Neural progenitor cell (in vitro differentiated cells): ENCODE measurements at regions not wholly inside any gene's neighbourhood (a gene's known extent, or its start where the extent isn't known, plus 50 kb on each side); places are given as distances from the start of the nearest gene placed in this dataset.

ENCODE experiments used
- DNase-seq: peaks from one replicate; pipeline ENCODE4 v3.0.0-alpha.2; 2016; ENCODE audit warnings: low spot score
- H2AFZ ChIP-seq: fragments of 200-600 bp; sonication (generic); replicated peaks from 2 replicates; pipeline ENCODE4 v1.6.1; 2016; ENCODE audit warnings: antibody characterized with exemption
- H3F3A ChIP-seq: fragments of 200-600 bp; sonication (generic); 2 replicates; pipeline ENCODE4 v1.6.1; 2016; ENCODE audit warnings: antibody characterized with exemption, low read depth
- H3K27ac ChIP-seq: fragments of 200-600 bp; sonication (generic); 2 replicates; pipeline ENCODE4 v1.5.1; 2016; ENCODE audit warnings: mild to moderate bottlenecking
- H3K27me3 ChIP-seq: fragments of 200-600 bp; sonication (generic); 2 replicates; pipeline ENCODE4 v1.6.1; 2016; ENCODE audit warnings: mild to moderate bottlenecking, moderate library complexity
- H3K36me3 ChIP-seq: fragments of 200-600 bp; sonication (generic); 2 replicates; pipeline ENCODE4 v1.5.1; 2016
- H3K4me1 ChIP-seq: fragments of 200-600 bp; sonication (generic); 2 replicates; pipeline ENCODE4 v1.6.1; 2016; ENCODE audit warnings: mixed run types
- H3K4me2 ChIP-seq: fragments of 200-600 bp; sonication (generic); 2 replicates; pipeline ENCODE4 v1.6.1; 2016
- H3K4me3 ChIP-seq: fragments of 200-600 bp; sonication (generic); 2 replicates; pipeline ENCODE4 v1.5.1; 2016
- H3K79me2 ChIP-seq: fragments of 200-600 bp; sonication (generic); 2 replicates; pipeline ENCODE4 v1.6.1; 2016; ENCODE audit warnings: low read depth
- H3K9ac ChIP-seq: fragments of 200-600 bp; sonication (generic); 2 replicates; pipeline ENCODE4 v1.6.1; 2016
- H3K9me3 ChIP-seq: fragments of 200-600 bp; sonication (generic); 2 replicates; pipeline ENCODE4 v1.5.1; 2016; ENCODE audit warnings: low read depth
- H4K20me1 ChIP-seq: fragments of 200-600 bp; sonication (generic); 2 replicates; pipeline ENCODE4 v1.6.1; 2016; ENCODE audit warnings: low read depth
- H3K27ac Mint-ChIP-seq: 3 replicates; pipeline ENCODE4 v1.8.0; 2021; ENCODE audit warnings: mixed read lengths
- H3K27me3 Mint-ChIP-seq: 2 replicates; pipeline ENCODE4 v1.8.0; 2022; ENCODE audit warnings: low read depth, mild to moderate bottlenecking, inconsistent platforms, moderate library complexity, mixed read lengths; ENCODE audit not compliant: insufficient read depth
- H3K36me3 Mint-ChIP-seq: 3 replicates; pipeline ENCODE4 v1.8.0; 2021; ENCODE audit warnings: mixed read lengths
- H3K4me1 Mint-ChIP-seq: 3 replicates; pipeline ENCODE4 v1.8.0; 2021; ENCODE audit warnings: mixed read lengths
- H3K4me3 Mint-ChIP-seq: 3 replicates; pipeline ENCODE4 v1.8.0; 2021; ENCODE audit warnings: mild to moderate bottlenecking, moderate library complexity, mixed read lengths
- H3K9me3 Mint-ChIP-seq: 3 replicates; pipeline ENCODE4 v1.8.0; 2020; ENCODE audit warnings: mixed read lengths
- EZH2 ChIP-seq: fragments of 200-600 bp; sonication (generic); IDR thresholded peaks from 2 replicates; pipeline ENCODE4 v1.6.1; 2017; ENCODE audit warnings: antibody characterized with exemption, mild to moderate bottlenecking, moderate library complexity
- EZH2phosphoT487 ChIP-seq: fragments of 200-600 bp; sonication (generic); IDR thresholded peaks from 2 replicates; pipeline ENCODE4 v1.6.1; 2017; ENCODE audit warnings: antibody characterized with exemption
- TF ChIP-seq, protein P1 (sequence below): fragments of 200-600 bp; sonication (generic); IDR thresholded peaks from 2 replicates; pipeline ENCODE4 v1.5.1; 2017; ENCODE audit warnings: antibody characterized with exemption, mild to moderate bottlenecking

DNA sequence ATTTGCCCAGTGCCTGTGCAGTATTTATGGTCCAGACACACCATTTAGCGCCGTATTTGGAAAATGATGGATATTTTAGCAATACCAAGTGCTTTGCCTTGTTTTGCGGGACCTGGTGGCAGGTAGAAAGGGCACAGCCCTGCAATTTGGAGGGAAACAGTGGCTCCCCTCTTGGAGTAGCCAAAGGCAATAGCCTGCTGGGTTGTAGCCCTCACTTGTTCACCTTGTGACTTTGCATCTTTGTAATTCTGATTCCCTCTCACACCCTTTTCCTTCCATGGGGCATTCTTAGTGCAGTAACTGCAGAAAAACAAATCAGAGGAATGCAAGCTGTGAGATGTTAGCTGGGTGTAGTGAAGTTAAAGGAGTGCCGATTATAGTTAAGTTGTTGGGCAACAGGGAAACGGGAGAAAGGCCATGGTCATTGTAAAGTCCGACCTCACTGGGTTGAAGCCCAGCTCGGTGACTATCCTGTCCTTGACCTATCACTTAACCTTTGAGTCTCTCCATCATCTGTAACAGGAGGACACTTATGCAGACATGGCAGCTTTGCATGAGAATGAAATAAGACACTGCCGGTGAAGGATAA lies 131.0 kb upstream of the KLHL25 start:
- H3K4me3 ChIP-seq, result no peak overlapping the region
- no peak overlapping the region for H3K27ac Mint-ChIP-seq

DNA sequence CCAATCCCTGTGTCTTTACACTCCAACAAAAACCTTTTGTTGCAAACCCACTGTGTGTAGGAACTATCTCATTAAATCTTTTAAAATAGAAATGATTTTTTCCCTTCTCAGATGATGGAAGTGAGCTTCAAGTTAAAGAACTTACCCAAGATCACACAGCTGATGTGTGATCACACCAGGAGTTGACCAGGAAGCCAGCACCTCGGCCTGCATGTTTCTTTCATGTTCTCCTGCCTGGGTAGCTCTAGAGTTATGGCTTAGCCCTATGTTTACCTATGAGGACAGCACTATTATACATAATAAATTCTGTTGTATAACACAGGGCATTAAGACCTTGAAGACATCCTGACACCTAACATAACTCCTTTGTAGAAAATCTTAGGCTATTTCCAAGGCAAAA lies 132.1 kb upstream of the KLHL25 start:
- H3K36me3 ChIP-seq, result no peaks in the 10 kb centered on the region
- no peak overlapping the region for H3K27ac ChIP-seq
- Mint-ChIP-seq H3K36me3 (no peaks in the 10 kb centered on the region), H3K9me3 (no peaks in the 10 kb centered on the region), H3K27me3 (peaks cover 8% of the 10 kb centered on the region), H3K4me3 (no peak overlapping the region), H3K4me1 (peaks cover 8% of the 10 kb centered on the region), H3K27ac (no peak overlapping the region)
- no peak for TF ChIP-seq EZH2phosphoT487
- H3K79me2 ChIP-seq, result no peaks in the 10 kb centered on the region
- no peaks in the 10 kb centered on the region for H3K4me1 ChIP-seq
- no peaks in the 10 kb centered on the region for H3K9me3 ChIP-seq
- no peak for DNase-seq
- no peak overlapping the region for H2AFZ ChIP-seq
- H3F3A ChIP-seq, result no peaks in the 10 kb centered on the region
- no peak overlapping the region for H3K9ac ChIP-seq
- H3K4me2 ChIP-seq, result no peak overlapping the region
- no peaks in the 10 kb centered on the region for H4K20me1 ChIP-seq
- H3K27me3 ChIP-seq, result no peaks in the 10 kb centered on the region
- no peak overlapping the region for H3K4me3 ChIP-seq

More for the DNA sequence above, 131.0 kb upstream of the KLHL25 start:
- Histone ChIP-seq H3F3A (peaks cover 7% of the 10 kb centered on the region), H3K27me3 (no peaks in the 10 kb centered on the region), H3K9me3 (no peaks in the 10 kb centered on the region), H4K20me1 (no peaks in the 10 kb centered on the region), H3K9ac (no peak overlapping the region), H3K79me2 (no peaks in the 10 kb centered on the region), H2AFZ (no peak overlapping the region), H3K36me3 (no peaks in the 10 kb centered on the region), H3K27ac (no peak overlapping the region), H3K4me2 (no peak overlapping the region), H3K4me1 (peaks cover 5% of the 10 kb centered on the region)
- H3K4me1 Mint-ChIP-seq, result peaks cover 18% of the 10 kb centered on the region
- H3K36me3 Mint-ChIP-seq, result no peaks in the 10 kb centered on the region
- H3K27me3 Mint-ChIP-seq, result peaks cover 11% of the 10 kb centered on the region
- no peak overlapping the region for H3K4me3 Mint-ChIP-seq
- DNase-seq, result no peak
- no peaks in the 10 kb centered on the region for H3K9me3 Mint-ChIP-seq
- TF ChIP-seq EZH2phosphoT487, result no peak
- TF ChIP-seq EZH2, result no peak
- TF ChIP-seq, protein P1, sequence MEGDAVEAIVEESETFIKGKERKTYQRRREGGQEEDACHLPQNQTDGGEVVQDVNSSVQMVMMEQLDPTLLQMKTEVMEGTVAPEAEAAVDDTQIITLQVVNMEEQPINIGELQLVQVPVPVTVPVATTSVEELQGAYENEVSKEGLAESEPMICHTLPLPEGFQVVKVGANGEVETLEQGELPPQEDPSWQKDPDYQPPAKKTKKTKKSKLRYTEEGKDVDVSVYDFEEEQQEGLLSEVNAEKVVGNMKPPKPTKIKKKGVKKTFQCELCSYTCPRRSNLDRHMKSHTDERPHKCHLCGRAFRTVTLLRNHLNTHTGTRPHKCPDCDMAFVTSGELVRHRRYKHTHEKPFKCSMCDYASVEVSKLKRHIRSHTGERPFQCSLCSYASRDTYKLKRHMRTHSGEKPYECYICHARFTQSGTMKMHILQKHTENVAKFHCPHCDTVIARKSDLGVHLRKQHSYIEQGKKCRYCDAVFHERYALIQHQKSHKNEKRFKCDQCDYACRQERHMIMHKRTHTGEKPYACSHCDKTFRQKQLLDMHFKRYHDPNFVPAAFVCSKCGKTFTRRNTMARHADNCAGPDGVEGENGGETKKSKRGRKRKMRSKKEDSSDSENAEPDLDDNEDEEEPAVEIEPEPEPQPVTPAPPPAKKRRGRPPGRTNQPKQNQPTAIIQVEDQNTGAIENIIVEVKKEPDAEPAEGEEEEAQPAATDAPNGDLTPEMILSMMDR, result no peak

DNA sequence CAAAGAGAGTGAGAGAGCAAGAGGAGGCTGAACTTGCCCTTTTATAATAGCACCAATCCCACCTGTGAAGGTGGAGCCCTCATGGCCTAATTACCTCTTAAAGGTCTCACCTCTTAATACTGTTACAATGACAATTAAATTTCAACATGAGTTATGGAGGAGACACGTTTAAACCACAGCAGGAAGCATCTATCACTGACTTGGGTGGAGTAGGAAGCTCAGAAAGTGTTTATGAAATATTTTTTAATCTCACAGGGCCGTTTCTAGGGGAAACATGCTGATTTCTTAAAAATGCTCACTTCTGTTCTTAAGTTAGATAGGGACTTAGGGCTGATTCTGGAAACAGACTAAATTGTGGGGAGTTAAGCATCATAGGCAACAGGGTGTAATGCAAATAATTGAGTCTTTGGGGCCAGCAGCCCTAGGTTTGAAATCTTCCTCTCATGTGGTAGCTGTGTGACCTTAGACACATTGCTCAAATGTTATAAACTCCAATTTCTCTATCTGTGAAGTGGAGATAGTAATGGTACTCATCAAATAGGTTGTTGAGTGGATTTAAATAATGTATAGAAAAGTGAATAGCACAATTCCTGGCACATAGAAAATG lies 133.3 kb upstream of the KLHL25 start:
- DNase-seq, result no peak
- Mint-ChIP-seq H3K4me1 (peaks cover 8% of the 10 kb centered on the region), H3K27me3 (peaks cover 7% of the 10 kb centered on the region), H3K4me3 (no peak overlapping the region), H3K9me3 (no peaks in the 10 kb centered on the region), H3K27ac (no peak overlapping the region), H3K36me3 (no peaks in the 10 kb centered on the region)
- Histone ChIP-seq H3K4me3 (no peak overlapping the region), H3K36me3 (no peaks in the 10 kb centered on the region), H3K27me3 (no peaks in the 10 kb centered on the region), H4K20me1 (no peaks in the 10 kb centered on the region), H3K9ac (no peak overlapping the region), H3K79me2 (no peaks in the 10 kb centered on the region), H2AFZ (no peak overlapping the region), H3K4me2 (no peak overlapping the region), H3K9me3 (no peaks in the 10 kb centered on the region), H3K4me1 (no peaks in the 10 kb centered on the region), H3F3A (no peaks in the 10 kb centered on the region), H3K27ac (no peak overlapping the region)
- TF ChIP-seq, protein P1, result no peak
- TF ChIP-seq EZH2 (no peak), EZH2phosphoT487 (no peak)

DNA sequence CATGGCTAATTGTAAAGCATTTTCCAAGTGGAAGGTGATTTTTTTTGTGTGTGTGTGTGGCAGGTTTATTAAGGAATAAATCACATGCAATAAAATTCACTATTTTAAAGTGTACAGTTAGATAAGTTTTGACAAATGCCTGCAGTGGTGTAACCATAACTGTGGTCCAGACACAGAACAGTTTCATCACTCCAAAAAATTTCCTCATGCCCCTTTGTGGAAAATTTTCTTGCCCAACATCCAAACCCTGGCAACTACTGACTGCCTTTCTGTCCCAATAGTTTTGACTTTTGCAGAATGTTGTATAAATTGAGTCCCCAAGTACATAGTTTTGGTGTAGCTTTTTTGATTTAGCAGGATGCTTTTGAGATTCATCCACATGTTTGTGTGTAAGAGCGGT lies 135.1 kb upstream of the KLHL25 start:
- Histone ChIP-seq H3K4me1 (peaks cover 5% of the 10 kb centered on the region), H3K27ac (no peak overlapping the region), H3K9me3 (no peaks in the 10 kb centered on the region), H3K36me3 (no peaks in the 10 kb centered on the region), H3F3A (no peaks in the 10 kb centered on the region), H3K79me2 (no peaks in the 10 kb centered on the region), H3K4me3 (no peak overlapping the region), H3K4me2 (no peak overlapping the region), H2AFZ (no peak overlapping the region), H3K9ac (no peak overlapping the region), H3K27me3 (no peaks in the 10 kb centered on the region), H4K20me1 (no peaks in the 10 kb centered on the region)
- H3K27ac Mint-ChIP-seq, result no peak overlapping the region
- H3K4me3 Mint-ChIP-seq, result no peak overlapping the region
- no peak for DNase-seq
- no peaks in the 10 kb centered on the region for H3K9me3 Mint-ChIP-seq
- H3K27me3 Mint-ChIP-seq, result peaks cover 7% of the 10 kb centered on the region
- peaks cover 18% of the 10 kb centered on the region for H3K4me1 Mint-ChIP-seq
- TF ChIP-seq EZH2phosphoT487 (no peak), EZH2 (no peak)
- TF ChIP-seq, protein P1, result no peak
- H3K36me3 Mint-ChIP-seq, result no peaks in the 10 kb centered on the region
